ENCODE measurements at regions not wholly inside any gene's neighbourhood (a gene's known extent, or its start where the extent isn't known, plus 50 kb on each side); places are given as distances from the start of the nearest gene placed in this dataset.
"Not testable (repeated sequence)": the region's sequence is repeated elsewhere in the genome, so short reads cannot be mapped to it uniquely, and the experiment has no call there.

DNA sequence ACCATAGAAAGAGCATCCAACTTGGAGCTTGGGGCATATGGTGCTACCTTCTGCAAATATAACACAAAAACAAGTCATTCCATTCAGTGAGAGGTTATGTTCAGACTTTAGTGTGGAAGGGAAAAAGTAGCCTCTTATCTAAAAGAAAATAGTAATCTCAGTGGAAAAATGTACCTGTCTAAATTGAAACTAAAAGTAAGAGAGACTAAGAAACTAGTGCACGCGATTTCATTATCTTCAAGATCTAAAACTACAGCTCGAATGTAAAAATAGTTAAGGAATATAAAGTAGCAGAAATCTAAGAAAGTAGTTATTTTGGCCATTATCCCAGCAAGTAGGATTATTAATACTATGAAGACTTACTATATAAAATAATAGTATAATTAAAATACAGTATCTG is 233.0 kb upstream of the PPP1R3A start:
- no peak overlapping the region for H3K27ac ChIP-seq
- no peak overlapping the region for H3K4me3 ChIP-seq
- DNase-seq (ENCODE audit: low spot score) = no peak
- TF ChIP-seq, protein P1, sequence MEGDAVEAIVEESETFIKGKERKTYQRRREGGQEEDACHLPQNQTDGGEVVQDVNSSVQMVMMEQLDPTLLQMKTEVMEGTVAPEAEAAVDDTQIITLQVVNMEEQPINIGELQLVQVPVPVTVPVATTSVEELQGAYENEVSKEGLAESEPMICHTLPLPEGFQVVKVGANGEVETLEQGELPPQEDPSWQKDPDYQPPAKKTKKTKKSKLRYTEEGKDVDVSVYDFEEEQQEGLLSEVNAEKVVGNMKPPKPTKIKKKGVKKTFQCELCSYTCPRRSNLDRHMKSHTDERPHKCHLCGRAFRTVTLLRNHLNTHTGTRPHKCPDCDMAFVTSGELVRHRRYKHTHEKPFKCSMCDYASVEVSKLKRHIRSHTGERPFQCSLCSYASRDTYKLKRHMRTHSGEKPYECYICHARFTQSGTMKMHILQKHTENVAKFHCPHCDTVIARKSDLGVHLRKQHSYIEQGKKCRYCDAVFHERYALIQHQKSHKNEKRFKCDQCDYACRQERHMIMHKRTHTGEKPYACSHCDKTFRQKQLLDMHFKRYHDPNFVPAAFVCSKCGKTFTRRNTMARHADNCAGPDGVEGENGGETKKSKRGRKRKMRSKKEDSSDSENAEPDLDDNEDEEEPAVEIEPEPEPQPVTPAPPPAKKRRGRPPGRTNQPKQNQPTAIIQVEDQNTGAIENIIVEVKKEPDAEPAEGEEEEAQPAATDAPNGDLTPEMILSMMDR (IDR thresholded peaks at IDR 0.05) = no peak

- no peak for DNase-seq (ENCODE audit: low spot score)
- Histone ChIP-seq H3K27ac (no peak overlapping the region), H3K4me3 (no peak overlapping the region)
- TF ChIP-seq, protein P1 (IDR thresholded peaks at IDR 0.05) = no peak
These were observed 231.9 kb upstream of the PPP1R3A start for GRCh38 chr7:114150689-114151088.

DNA sequence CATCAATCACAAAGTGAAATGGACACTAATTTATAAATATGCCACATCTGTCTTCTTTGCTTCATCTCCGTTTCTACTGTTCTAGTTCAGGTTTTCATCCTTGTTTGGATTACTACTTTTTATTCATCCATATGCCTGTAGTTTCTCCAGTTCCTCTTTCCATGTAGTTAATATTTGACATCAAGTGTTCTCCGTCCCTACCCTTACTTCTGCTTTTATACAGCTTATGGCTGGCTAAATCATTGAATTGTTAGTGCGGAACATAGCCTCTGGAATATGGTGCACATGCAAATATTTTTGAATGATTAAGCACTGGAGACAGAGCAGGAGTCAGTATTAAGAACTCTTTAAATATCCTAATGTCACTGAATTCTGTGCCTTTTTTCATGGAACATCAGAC is 230.0 kb upstream of the PPP1R3A start:
- no peak overlapping the region for H3K27ac ChIP-seq
- no peak for DNase-seq (ENCODE audit: low spot score)
- TF ChIP-seq, protein P1 (IDR thresholded peaks at IDR 0.05) = no peak
- H3K4me3 ChIP-seq = no peak overlapping the region

- DNase-seq (ENCODE audit: low spot score) = no peak
- no peak overlapping the region for H3K4me3 ChIP-seq
- TF ChIP-seq, protein P1 (IDR thresholded peaks at IDR 0.05) = no peak
These were observed 222.6 kb upstream of the PPP1R3A start for GRCh38 chr7:114141415-114141814.

GRCh38 chr7:114140561-114140960 is 221.8 kb upstream of the PPP1R3A start:
- Histone ChIP-seq H3K27ac (no peak overlapping the region), H3K4me3 (no peak overlapping the region)
- no peak for DNase-seq (ENCODE audit: low spot score)
- TF ChIP-seq, protein P1 (IDR thresholded peaks at IDR 0.05) = no peak

More at GRCh38 chr7:114141415-114141814, 222.6 kb upstream of the PPP1R3A start:
- H3K27ac ChIP-seq = no peak overlapping the region

DNA sequence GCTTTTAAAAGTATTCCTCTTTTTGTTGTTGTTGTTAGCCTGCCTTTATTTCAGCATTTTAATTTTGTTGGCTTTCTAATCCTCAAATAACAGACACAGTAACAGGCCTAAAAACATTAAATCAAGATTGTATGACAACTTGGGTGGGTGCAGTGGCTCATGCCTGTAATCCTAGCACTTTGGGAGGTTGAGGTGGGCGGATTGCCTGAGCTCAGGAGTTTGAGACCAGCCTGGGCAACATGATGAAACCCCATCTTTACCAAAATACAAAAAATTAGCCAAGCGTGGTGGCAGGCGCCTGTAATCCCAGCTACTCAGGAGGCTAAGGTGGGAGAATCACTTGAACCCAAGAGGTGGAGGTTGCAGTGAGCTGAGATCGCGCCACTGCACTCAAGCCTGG is 220.9 kb upstream of the PPP1R3A start:
- not testable (repeated sequence) for H3K27ac ChIP-seq; H3K4me3 ChIP-seq; DNase-seq (ENCODE audit: low spot score)

- H3K27ac ChIP-seq = no peak overlapping the region
- TF ChIP-seq, protein P1 (IDR thresholded peaks at IDR 0.05) = no peak
- no peak for DNase-seq (ENCODE audit: low spot score)
- H3K4me3 ChIP-seq = no peak overlapping the region
These were observed 219.8 kb upstream of the PPP1R3A start for GRCh38 chr7:114138587-114138986.

GRCh38 chr7:114133717-114134116 is 214.9 kb upstream of the PPP1R3A start:
- no peak for DNase-seq (ENCODE audit: low spot score)
- Histone ChIP-seq H3K4me3 (no peak overlapping the region), H3K27ac (no peak overlapping the region)
- TF ChIP-seq, protein P1 (IDR thresholded peaks at IDR 0.05) = no peak
